ENCODE measurements at regions not wholly inside any gene's neighbourhood (a gene's known extent, or its start where the extent isn't known, plus 50 kb on each side); places are given as distances from the start of the nearest gene placed in this dataset.

- 67% methylated on average over 6 of the region's 6 CpGs for WGBS
- H3K4me1 ChIP-seq (ENCODE audit: control insufficient read depth in 4 of 4, insufficient read depth in 4 of 4, low read length in 3 of 4) = no peaks in the 10 kb centered on the region
- H3K9me3 ChIP-seq (ENCODE audit: control insufficient read depth in 4 of 4, low read length in 3 of 4) = no peaks in the 10 kb centered on the region
- H3K4me3 ChIP-seq (ENCODE audit: low read depth in 1 of 3, low read length in 3 of 3) = no peak overlapping the region
- no peaks in the 10 kb centered on the region for H3K27me3 ChIP-seq (ENCODE audit: control insufficient read depth in 4 of 4, insufficient read depth in 4 of 4, low read length in 3 of 4)
- no peaks in the 10 kb centered on the region for H3K36me3 ChIP-seq (ENCODE audit: control insufficient read depth in 4 of 4, insufficient read depth in 3 of 4, low read depth in 1 of 4, low read length in 3 of 4)
- TF ChIP-seq, protein P1, sequence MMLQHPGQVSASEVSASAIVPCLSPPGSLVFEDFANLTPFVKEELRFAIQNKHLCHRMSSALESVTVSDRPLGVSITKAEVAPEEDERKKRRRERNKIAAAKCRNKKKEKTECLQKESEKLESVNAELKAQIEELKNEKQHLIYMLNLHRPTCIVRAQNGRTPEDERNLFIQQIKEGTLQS (IDR thresholded peaks at IDR 0.05) = no peak
- TF ChIP-seq MAX (IDR thresholded peaks at IDR 0.05) (no peak), JUND (IDR thresholded peaks at IDR 0.05) (no peak), HNF4A (conservative IDR thresholded peaks at IDR 0.05) (no peak), NR2F2 (IDR thresholded peaks at IDR 0.05) (peak; percentile 65), FOXA1 (IDR thresholded peaks at IDR 0.05) (no peak)
- no peak overlapping the region for H3K27ac ChIP-seq (ENCODE audit: low read depth in 1 of 2, low read length in 2 of 2)
- DNase-seq (ENCODE audit: low spot score) = no peak
- H3K9ac ChIP-seq (ENCODE audit: low read depth in 1 of 2, low read length in 2 of 2) = no peak overlapping the region
These were observed 59.8 kb upstream of the BOC start for GRCh38 chr3:113151461-113152031.

GRCh38 chr3:113152849-113153248 lies 58.5 kb upstream of the BOC start:
- DNase-seq (ENCODE audit: low spot score) = no peak
- no peaks in the 10 kb centered on the region for H3K9me3 ChIP-seq (ENCODE audit: control insufficient read depth in 4 of 4, low read length in 3 of 4)
- no peaks in the 10 kb centered on the region for H3K36me3 ChIP-seq (ENCODE audit: control insufficient read depth in 4 of 4, insufficient read depth in 3 of 4, low read depth in 1 of 4, low read length in 3 of 4)
- no peak overlapping the region for H3K9ac ChIP-seq (ENCODE audit: low read depth in 1 of 2, low read length in 2 of 2)
- no peaks in the 10 kb centered on the region for H3K4me1 ChIP-seq (ENCODE audit: control insufficient read depth in 4 of 4, insufficient read depth in 4 of 4, low read length in 3 of 4)
- no peak overlapping the region for H3K4me3 ChIP-seq (ENCODE audit: low read depth in 1 of 3, low read length in 3 of 3)
- TF ChIP-seq RXRA (IDR thresholded peaks at IDR 0.05) = no peak
- no peak for TF ChIP-seq GABPA (IDR thresholded peaks at IDR 0.05 in 1 of 2, conservative IDR thresholded peaks at IDR 0.05 in 1 of 2)
- TF ChIP-seq NR2F2 (IDR thresholded peaks at IDR 0.05) = no peak
- TF ChIP-seq FOXA2 (IDR thresholded peaks at IDR 0.05) = no peak
- TF ChIP-seq REST (IDR thresholded peaks at IDR 0.05) = no peak
- no peak for TF ChIP-seq CTCF (IDR thresholded peaks at IDR 0.05; ENCODE audit: low read depth, low read length, missing input control)
- TF ChIP-seq EGR1 (IDR thresholded peaks at IDR 0.05; ENCODE audit: low read depth in 2 of 2) = no peak
- no peak for TF ChIP-seq ZBTB33 (IDR thresholded peaks at IDR 0.05)
- TF ChIP-seq MAX (IDR thresholded peaks at IDR 0.05) = no peak
- TF ChIP-seq JUND (IDR thresholded peaks at IDR 0.05) = no peak
- no peak for TF ChIP-seq HNF4G (IDR thresholded peaks at IDR 0.05)
- no peak for TF ChIP-seq RAD21 (IDR thresholded peaks at IDR 0.05)
- TF ChIP-seq FOXA1 (IDR thresholded peaks at IDR 0.05) = no peak
- no peaks in the 10 kb centered on the region for H3K27me3 ChIP-seq (ENCODE audit: control insufficient read depth in 4 of 4, insufficient read depth in 4 of 4, low read length in 3 of 4)
- WGBS = 54% methylated on average over 1 of the region's 1 CpG
- no peak overlapping the region for H3K27ac ChIP-seq (ENCODE audit: low read depth in 1 of 2, low read length in 2 of 2)
